Liver (tissue), 8 donors: ENCODE measurements at regions not wholly inside any gene's neighbourhood (a gene's known extent, or its start where the extent isn't known, plus 50 kb on each side); places are given as distances from the start of the nearest gene placed in this dataset.

Experiments
- DNase-seq: peaks from one replicate; pipeline ENCODE4 v3.0.0-alpha.2; 2017; ENCODE audit warnings: low spot score
- H3K27ac ChIP-seq, 2 donors: one replicate each; pipeline ENCODE4 v1.7.0; 2013; ENCODE audit warnings: inconsistent platforms in 2 of 2, low read length in 2 of 2, control low read depth in 1 of 2, low read depth in 1 of 2, mild to moderate bottlenecking in 1 of 2
- H3K27me3 ChIP-seq, 4 donors: one replicate each; pipeline versions ENCODE4 v1.6.1 to v1.7.0; 2013; ENCODE audit warnings: low read length in 3 of 4, inconsistent platforms in 1 of 4, mild to moderate bottlenecking in 1 of 4, moderate library complexity in 1 of 4; ENCODE audit not compliant: control insufficient read depth in 4 of 4, insufficient read depth in 4 of 4
- H3K36me3 ChIP-seq, 4 donors: one replicate each; pipeline versions ENCODE4 v1.6.1 to v1.7.0; 2013; ENCODE audit warnings: low read length in 3 of 4, mild to moderate bottlenecking in 3 of 4, low read depth in 1 of 4, moderate library complexity in 1 of 4; ENCODE audit not compliant: control insufficient read depth in 4 of 4, insufficient read depth in 3 of 4
- H3K4me1 ChIP-seq, 4 donors: one replicate each; pipeline versions ENCODE4 v1.6.1 to v1.7.0; 2013; ENCODE audit warnings: low read length in 3 of 4, mild to moderate bottlenecking in 3 of 4, moderate library complexity in 1 of 4; ENCODE audit not compliant: control insufficient read depth in 4 of 4, insufficient read depth in 4 of 4
- H3K4me3 ChIP-seq, 3 donors: one replicate each; pipeline versions ENCODE4 v1.6.1 to v1.7.0; 2013; ENCODE audit warnings: low read length in 3 of 3, control low read depth in 1 of 3, low read depth in 1 of 3, mild to moderate bottlenecking in 1 of 3
- H3K9ac ChIP-seq, 2 donors: one replicate each; pipeline ENCODE4 v1.7.0; 2013; ENCODE audit warnings: low read length in 2 of 2, mild to moderate bottlenecking in 2 of 2, moderate library complexity in 2 of 2, control low read depth in 1 of 2, low read depth in 1 of 2
- H3K9me3 ChIP-seq, 4 donors: one replicate each; pipeline versions ENCODE4 v1.6.1 to v1.7.0; 2013; ENCODE audit warnings: low read length in 3 of 4; ENCODE audit not compliant: control insufficient read depth in 4 of 4
- EGR1 ChIP-seq, 2 donors: IDR thresholded peaks; 2 replicates each; pipeline ENCODE4 v1.6.1; 2016 to 2018; ENCODE audit warnings: antibody characterized with exemption in 2 of 2, low read depth in 2 of 2
- FOXA1 ChIP-seq: IDR thresholded peaks from 2 replicates; pipeline ENCODE4 v1.6.1; 2016; ENCODE audit warnings: antibody characterized with exemption
- FOXA2 ChIP-seq: IDR thresholded peaks from 2 replicates; pipeline ENCODE4 v1.6.1; 2016; ENCODE audit warnings: antibody characterized with exemption
- GABPA ChIP-seq, 2 donors: IDR thresholded peaks in 1 of 2; conservative IDR thresholded peaks in 1 of 2; 2 replicates each; pipeline ENCODE4 v1.6.1; 2016; ENCODE audit warnings: antibody characterized with exemption in 2 of 2, mild to moderate bottlenecking in 1 of 2, moderate library complexity in 1 of 2
- HNF4A ChIP-seq, 2 donors: conservative IDR thresholded peaks; 2 replicates each; pipeline ENCODE4 v1.6.1; 2016; ENCODE audit warnings: antibody characterized with exemption in 2 of 2, mild to moderate bottlenecking in 2 of 2
- HNF4G ChIP-seq: IDR thresholded peaks from 2 replicates; pipeline ENCODE4 v1.6.1; 2016; ENCODE audit warnings: antibody characterized with exemption
- JUND ChIP-seq, 2 donors: IDR thresholded peaks; 2 replicates each; pipeline ENCODE4 v1.6.1; 2016; ENCODE audit warnings: antibody characterized with exemption in 2 of 2
- NR2F2 ChIP-seq: IDR thresholded peaks from 2 replicates; pipeline ENCODE4 v1.6.1; 2016; ENCODE audit warnings: antibody characterized with exemption
- RAD21 ChIP-seq, 2 donors: IDR thresholded peaks; 2 replicates each; pipeline ENCODE4 v1.6.1; 2016; ENCODE audit warnings: antibody characterized with exemption in 2 of 2, mild to moderate bottlenecking in 2 of 2
- RXRA ChIP-seq, 2 donors: IDR thresholded peaks; 2 replicates each; pipeline ENCODE4 v1.6.1; 2017 to 2018; ENCODE audit warnings: antibody characterized with exemption in 2 of 2, mild to moderate bottlenecking in 1 of 2
- SP1 ChIP-seq: IDR thresholded peaks from 2 replicates; pipeline ENCODE4 v1.6.1; 2018; ENCODE audit warnings: antibody characterized with exemption, mild to moderate bottlenecking
- TAF1 ChIP-seq: conservative IDR thresholded peaks from 2 replicates; pipeline ENCODE4 v1.6.1; 2016; ENCODE audit warnings: antibody characterized with exemption, mild to moderate bottlenecking
- YY1 ChIP-seq: IDR thresholded peaks from 2 replicates; pipeline ENCODE4 v1.6.1; 2016; ENCODE audit warnings: antibody characterized with exemption, mild to moderate bottlenecking
- WGBS: extraction: QIAGEN DNeasy Blood & Tissue Kit; methylation state at CpG from one replicate; pipeline ENCODE4 v1.1.7; 2013; 5-methylcytosine and 5-hydroxymethylcytosine counted together
- TF ChIP-seq, protein P1 (sequence below): fragments of 150-350 bp; IDR thresholded peaks from 2 replicates; pipeline ENCODE4 v1.5.1; 2017; ENCODE audit warnings: improper control_type of control experiment, low read depth, low read length; ENCODE audit not compliant: missing input control
- TF ChIP-seq, protein P2 (sequence below): IDR thresholded peaks from 2 replicates; pipeline ENCODE4 v1.6.1; 2016; ENCODE audit warnings: antibody characterized with exemption
- TF ChIP-seq, protein P3 (sequence below): IDR thresholded peaks from 2 replicates; pipeline ENCODE4 v1.6.1; 2016; ENCODE audit warnings: antibody characterized with exemption
- TF ChIP-seq, protein P4 (sequence below): IDR thresholded peaks from 2 replicates; pipeline ENCODE4 v1.6.1; 2016; ENCODE audit warnings: antibody characterized with exemption
- TF ChIP-seq, protein P5 (sequence below): IDR thresholded peaks from 2 replicates; pipeline ENCODE4 v1.6.1; 2016; ENCODE audit warnings: antibody characterized with exemption, mild to moderate bottlenecking
- donor health status: healthy.
- donor health status: healthy.
- donor health status: healthy.
- donor health status: healthy.
- donor health status: healthy.

DNA sequence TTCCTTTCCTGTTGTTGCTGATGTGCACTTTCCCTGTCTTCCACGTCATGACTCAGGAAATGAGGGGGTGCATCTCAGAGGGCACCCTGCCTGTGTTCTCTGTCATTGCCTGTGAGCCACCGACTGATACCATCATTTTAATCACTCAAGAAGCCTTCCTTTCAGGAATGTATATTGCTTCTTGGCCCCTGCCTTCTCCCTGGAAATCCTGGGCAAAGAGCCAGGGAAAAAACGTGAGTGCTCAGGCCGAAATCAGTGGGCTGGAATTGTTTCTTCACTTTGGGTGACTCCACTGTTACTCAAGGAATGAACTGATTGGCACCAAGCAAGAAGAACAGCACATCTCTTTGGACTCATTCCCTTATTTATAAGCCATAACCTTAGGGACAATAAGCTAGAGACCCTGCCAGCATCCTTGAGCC is 126.1 kb downstream of the SNX18 start:
- DNase-seq: no peak
- Histone ChIP-seq H3K36me3 (no peaks in the 10 kb centered on the region), H3K4me1 (no peaks in the 10 kb centered on the region), H3K27me3 (no peaks in the 10 kb centered on the region), H3K27ac (no peak overlapping the region), H3K9me3 (no peaks in the 10 kb centered on the region), H3K4me3 (no peak overlapping the region), H3K9ac (no peak overlapping the region)
- no peak for TF ChIP-seq HNF4A (conservative IDR thresholded peaks at IDR 0.05)
- TF ChIP-seq, protein P1, sequence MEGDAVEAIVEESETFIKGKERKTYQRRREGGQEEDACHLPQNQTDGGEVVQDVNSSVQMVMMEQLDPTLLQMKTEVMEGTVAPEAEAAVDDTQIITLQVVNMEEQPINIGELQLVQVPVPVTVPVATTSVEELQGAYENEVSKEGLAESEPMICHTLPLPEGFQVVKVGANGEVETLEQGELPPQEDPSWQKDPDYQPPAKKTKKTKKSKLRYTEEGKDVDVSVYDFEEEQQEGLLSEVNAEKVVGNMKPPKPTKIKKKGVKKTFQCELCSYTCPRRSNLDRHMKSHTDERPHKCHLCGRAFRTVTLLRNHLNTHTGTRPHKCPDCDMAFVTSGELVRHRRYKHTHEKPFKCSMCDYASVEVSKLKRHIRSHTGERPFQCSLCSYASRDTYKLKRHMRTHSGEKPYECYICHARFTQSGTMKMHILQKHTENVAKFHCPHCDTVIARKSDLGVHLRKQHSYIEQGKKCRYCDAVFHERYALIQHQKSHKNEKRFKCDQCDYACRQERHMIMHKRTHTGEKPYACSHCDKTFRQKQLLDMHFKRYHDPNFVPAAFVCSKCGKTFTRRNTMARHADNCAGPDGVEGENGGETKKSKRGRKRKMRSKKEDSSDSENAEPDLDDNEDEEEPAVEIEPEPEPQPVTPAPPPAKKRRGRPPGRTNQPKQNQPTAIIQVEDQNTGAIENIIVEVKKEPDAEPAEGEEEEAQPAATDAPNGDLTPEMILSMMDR: no peak
- TF ChIP-seq YY1: no peak
- no peak for TF ChIP-seq RXRA (IDR thresholded peaks at IDR 0.05)
- no peak for TF ChIP-seq GABPA (IDR thresholded peaks at IDR 0.05 in 1 of 2, conservative IDR thresholded peaks at IDR 0.05 in 1 of 2)
- TF ChIP-seq RAD21 (IDR thresholded peaks at IDR 0.05): no peak
- TF ChIP-seq FOXA2: no peak
- TF ChIP-seq, protein P2, sequence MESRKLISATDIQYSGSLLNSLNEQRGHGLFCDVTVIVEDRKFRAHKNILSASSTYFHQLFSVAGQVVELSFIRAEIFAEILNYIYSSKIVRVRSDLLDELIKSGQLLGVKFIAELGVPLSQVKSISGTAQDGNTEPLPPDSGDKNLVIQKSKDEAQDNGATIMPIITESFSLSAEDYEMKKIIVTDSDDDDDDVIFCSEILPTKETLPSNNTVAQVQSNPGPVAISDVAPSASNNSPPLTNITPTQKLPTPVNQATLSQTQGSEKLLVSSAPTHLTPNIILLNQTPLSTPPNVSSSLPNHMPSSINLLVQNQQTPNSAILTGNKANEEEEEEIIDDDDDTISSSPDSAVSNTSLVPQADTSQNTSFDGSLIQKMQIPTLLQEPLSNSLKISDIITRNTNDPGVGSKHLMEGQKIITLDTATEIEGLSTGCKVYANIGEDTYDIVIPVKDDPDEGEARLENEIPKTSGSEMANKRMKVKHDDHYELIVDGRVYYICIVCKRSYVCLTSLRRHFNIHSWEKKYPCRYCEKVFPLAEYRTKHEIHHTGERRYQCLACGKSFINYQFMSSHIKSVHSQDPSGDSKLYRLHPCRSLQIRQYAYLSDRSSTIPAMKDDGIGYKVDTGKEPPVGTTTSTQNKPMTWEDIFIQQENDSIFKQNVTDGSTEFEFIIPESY: no peak
- TF ChIP-seq, protein P3, sequence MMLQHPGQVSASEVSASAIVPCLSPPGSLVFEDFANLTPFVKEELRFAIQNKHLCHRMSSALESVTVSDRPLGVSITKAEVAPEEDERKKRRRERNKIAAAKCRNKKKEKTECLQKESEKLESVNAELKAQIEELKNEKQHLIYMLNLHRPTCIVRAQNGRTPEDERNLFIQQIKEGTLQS: no peak
- TF ChIP-seq SP1: no peak
- no peak for TF ChIP-seq HNF4G
- TF ChIP-seq TAF1: no peak
- TF ChIP-seq, protein P4, sequence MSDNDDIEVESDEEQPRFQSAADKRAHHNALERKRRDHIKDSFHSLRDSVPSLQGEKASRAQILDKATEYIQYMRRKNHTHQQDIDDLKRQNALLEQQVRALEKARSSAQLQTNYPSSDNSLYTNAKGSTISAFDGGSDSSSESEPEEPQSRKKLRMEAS: no peak
- TF ChIP-seq FOXA1: no peak
- no peak for TF ChIP-seq EGR1 (IDR thresholded peaks at IDR 0.05; ENCODE audit: low read depth in 2 of 2)
- no peak for TF ChIP-seq NR2F2
- no peak for TF ChIP-seq JUND (IDR thresholded peaks at IDR 0.05)
- TF ChIP-seq, protein P5, sequence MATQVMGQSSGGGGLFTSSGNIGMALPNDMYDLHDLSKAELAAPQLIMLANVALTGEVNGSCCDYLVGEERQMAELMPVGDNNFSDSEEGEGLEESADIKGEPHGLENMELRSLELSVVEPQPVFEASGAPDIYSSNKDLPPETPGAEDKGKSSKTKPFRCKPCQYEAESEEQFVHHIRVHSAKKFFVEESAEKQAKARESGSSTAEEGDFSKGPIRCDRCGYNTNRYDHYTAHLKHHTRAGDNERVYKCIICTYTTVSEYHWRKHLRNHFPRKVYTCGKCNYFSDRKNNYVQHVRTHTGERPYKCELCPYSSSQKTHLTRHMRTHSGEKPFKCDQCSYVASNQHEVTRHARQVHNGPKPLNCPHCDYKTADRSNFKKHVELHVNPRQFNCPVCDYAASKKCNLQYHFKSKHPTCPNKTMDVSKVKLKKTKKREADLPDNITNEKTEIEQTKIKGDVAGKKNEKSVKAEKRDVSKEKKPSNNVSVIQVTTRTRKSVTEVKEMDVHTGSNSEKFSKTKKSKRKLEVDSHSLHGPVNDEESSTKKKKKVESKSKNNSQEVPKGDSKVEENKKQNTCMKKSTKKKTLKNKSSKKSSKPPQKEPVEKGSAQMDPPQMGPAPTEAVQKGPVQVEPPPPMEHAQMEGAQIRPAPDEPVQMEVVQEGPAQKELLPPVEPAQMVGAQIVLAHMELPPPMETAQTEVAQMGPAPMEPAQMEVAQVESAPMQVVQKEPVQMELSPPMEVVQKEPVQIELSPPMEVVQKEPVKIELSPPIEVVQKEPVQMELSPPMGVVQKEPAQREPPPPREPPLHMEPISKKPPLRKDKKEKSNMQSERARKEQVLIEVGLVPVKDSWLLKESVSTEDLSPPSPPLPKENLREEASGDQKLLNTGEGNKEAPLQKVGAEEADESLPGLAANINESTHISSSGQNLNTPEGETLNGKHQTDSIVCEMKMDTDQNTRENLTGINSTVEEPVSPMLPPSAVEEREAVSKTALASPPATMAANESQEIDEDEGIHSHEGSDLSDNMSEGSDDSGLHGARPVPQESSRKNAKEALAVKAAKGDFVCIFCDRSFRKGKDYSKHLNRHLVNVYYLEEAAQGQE: no peak
- WGBS: 56% methylated on average over 4 of the region's 4 CpGs

DNA sequence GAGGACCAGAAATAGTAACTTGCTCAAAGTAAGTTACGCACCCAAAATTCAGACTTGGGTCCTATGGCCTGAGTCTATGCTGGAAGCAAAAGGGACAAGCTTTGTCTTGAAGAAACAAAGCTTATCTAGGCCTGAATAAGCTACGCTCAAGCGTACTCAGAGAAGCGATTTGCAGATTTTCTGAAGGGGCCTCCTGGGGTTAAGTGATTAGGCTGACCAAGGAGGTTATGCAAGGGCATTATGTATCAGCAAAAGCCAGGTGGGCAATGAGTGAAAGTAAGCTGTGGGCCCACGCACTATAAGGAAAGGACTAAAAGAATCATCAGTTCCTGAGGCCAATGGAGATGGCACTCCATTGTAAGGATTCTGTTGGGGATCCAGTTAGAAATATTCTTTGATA is 122.1 kb downstream of the SNX18 start:
- WGBS: 72% methylated on average over 5 of the region's 5 CpGs
- Histone ChIP-seq H3K9me3 (no peaks in the 10 kb centered on the region), H3K4me1 (peaks cover 0 to 5% (median 0%) of the 10 kb centered on the region in 4 donors), H3K4me3 (no peak overlapping the region), H3K27me3 (no peaks in the 10 kb centered on the region), H3K9ac (no peak overlapping the region), H3K27ac (no peak overlapping the region), H3K36me3 (no peaks in the 10 kb centered on the region)
- DNase-seq: no peak
- TF ChIP-seq, protein P5: no peak
- no peak for TF ChIP-seq FOXA1
- TF ChIP-seq EGR1 (IDR thresholded peaks at IDR 0.05; ENCODE audit: low read depth in 2 of 2): no peak
- TF ChIP-seq SP1: no peak
- TF ChIP-seq TAF1: no peak
- no peak for TF ChIP-seq YY1
- TF ChIP-seq RAD21 (IDR thresholded peaks at IDR 0.05): no peak
- TF ChIP-seq, protein P1: no peak
